OCI-LY1 (cell line): ENCODE measurements at regions not wholly inside any gene's neighbourhood (a gene's known extent, or its start where the extent isn't known, plus 50 kb on each side); places are given as distances from the start of the nearest gene placed in this dataset.

Experiments
- CTCF ChIP-seq: fragments of 200-600 bp; sonication (generic), shearing (Covaris generic); IDR thresholded peaks from 2 replicates; pipeline ENCODE4 v1.5.1; 2017; ENCODE audit warnings: mild to moderate bottlenecking, antibody characterized with exemption, low read length, moderate library complexity, mixed read lengths
- EZH2 ChIP-seq: fragments of 200-600 bp; sonication (generic), shearing (Covaris generic); IDR thresholded peaks from 2 replicates; pipeline ENCODE4 v1.8.0; 2017; ENCODE audit warnings: borderline replicate concordance, mixed run types, mild to moderate bottlenecking, antibody characterized with exemption, low read length, moderate library complexity, mixed read lengths

- no peak for TF ChIP-seq CTCF
- TF ChIP-seq EZH2 = no peak
Measured at GRCh38 chr5:125316915-125317535, 570.6 kb upstream of the ZNF608 start.
